ENCODE measurements at regions not wholly inside any gene's neighbourhood (a gene's known extent, or its start where the extent isn't known, plus 50 kb on each side); places are given as distances from the start of the nearest gene placed in this dataset.
A peak's percentile ranks its signal among the peaks of the same experiment; 100 is the strongest.

- no peak for DNase-seq (ENCODE audit: low read depth, low spot score)
- Histone ChIP-seq H3K9me3 (ENCODE audit: control insufficient read depth, insufficient read depth, low read length) (no peaks in the 10 kb centered on the region), H3K27me3 (ENCODE audit: control insufficient read depth, insufficient read depth, low read length) (no peaks in the 10 kb centered on the region), H3K4me1 (ENCODE audit: control insufficient read depth, insufficient read depth, low read length) (peaks cover 2% of the 10 kb centered on the region; the same call in 1 of the 2 replicates), H3K36me3 (ENCODE audit: control insufficient read depth, insufficient read depth, low read length) (no peaks in the 10 kb centered on the region), H3K27ac (ENCODE audit: low read length) (no peak overlapping the region), H3K4me3 (ENCODE audit: low read length) (no peak overlapping the region)
- no CpG with 5 or more reads among the region's 2 CpGs for WGBS (ENCODE audit: insufficient coverage, insufficient read length)
Measured at GRCh38 chr12:82174936-82175335, 183.3 kb downstream of the CCDC59 start.

GRCh38 chr12:82174383-82174782, 183.8 kb downstream of the CCDC59 start:
- Histone ChIP-seq H3K27me3 (ENCODE audit: control insufficient read depth, insufficient read depth, low read length) (no peaks in the 10 kb centered on the region), H3K4me1 (ENCODE audit: control insufficient read depth, insufficient read depth, low read length) (peaks cover 2% of the 10 kb centered on the region; the same call in 1 of the 2 replicates), H3K4me3 (ENCODE audit: low read length) (no peak overlapping the region), H3K36me3 (ENCODE audit: control insufficient read depth, insufficient read depth, low read length) (no peaks in the 10 kb centered on the region), H3K27ac (ENCODE audit: low read length) (no peak overlapping the region), H3K9me3 (ENCODE audit: control insufficient read depth, insufficient read depth, low read length) (no peaks in the 10 kb centered on the region)
- DNase-seq (ENCODE audit: low read depth, low spot score) = no peak
- no CpG with 5 or more reads among the region's 1 CpG for WGBS (ENCODE audit: insufficient coverage, insufficient read length)

DNA sequence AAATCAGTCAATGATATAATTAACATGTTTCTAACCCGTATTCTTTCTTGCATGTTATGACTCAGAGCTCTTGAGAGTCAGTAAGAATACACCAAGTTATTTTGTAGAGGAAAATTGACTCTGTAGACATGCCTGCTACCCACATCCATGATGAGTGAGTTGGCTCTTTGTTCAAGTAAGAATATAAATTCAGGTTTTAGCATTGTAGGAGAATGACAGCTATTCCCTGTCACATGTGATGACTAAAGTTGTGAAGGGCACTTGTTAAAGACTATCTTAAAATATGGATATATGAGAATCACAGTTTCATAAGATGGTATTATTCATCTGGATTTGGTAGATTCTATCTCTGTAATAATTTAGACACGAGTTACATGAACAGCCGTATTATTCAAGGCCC, 209.1 kb downstream of the CCDC59 start:
- Histone ChIP-seq H3K4me1 (ENCODE audit: control insufficient read depth, insufficient read depth, low read length) (no peaks in the 10 kb centered on the region), H3K36me3 (ENCODE audit: control insufficient read depth, insufficient read depth, low read length) (no peaks in the 10 kb centered on the region), H3K4me3 (ENCODE audit: low read length) (no peak overlapping the region), H3K27ac (ENCODE audit: low read length) (no peak overlapping the region), H3K27me3 (ENCODE audit: control insufficient read depth, insufficient read depth, low read length) (no peaks in the 10 kb centered on the region), H3K9me3 (ENCODE audit: control insufficient read depth, insufficient read depth, low read length) (no peaks in the 10 kb centered on the region)
- no peak for DNase-seq (ENCODE audit: low read depth, low spot score)
- WGBS (ENCODE audit: insufficient coverage, insufficient read length) = no CpG with 5 or more reads among the region's 3 CpGs

DNA sequence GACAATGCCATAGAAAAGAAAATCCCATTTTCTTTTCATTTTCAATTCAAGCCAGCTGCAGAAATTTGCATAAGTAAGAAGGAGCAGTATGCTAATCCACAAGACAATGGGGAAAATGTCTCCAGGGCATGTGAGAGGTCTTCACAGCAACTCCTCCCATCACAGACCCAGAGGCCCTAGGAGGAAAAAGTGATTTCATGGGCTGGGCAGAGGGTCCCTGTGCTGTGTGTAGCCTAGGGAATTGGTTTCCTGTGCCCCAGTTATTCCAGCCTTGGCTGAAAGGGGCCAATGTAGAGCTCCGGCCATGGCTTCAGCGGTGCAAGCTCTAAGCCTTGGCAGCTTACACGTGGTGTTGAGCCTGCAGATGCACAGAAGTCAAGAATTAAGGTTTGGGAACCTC, 211.4 kb downstream of the CCDC59 start:
- Histone ChIP-seq H3K4me1 (ENCODE audit: control insufficient read depth, insufficient read depth, low read length) (no peaks in the 10 kb centered on the region), H3K36me3 (ENCODE audit: control insufficient read depth, insufficient read depth, low read length) (no peaks in the 10 kb centered on the region), H3K27ac (ENCODE audit: low read length) (no peak overlapping the region), H3K4me3 (ENCODE audit: low read length) (no peak overlapping the region), H3K9me3 (ENCODE audit: control insufficient read depth, insufficient read depth, low read length) (no peaks in the 10 kb centered on the region), H3K27me3 (ENCODE audit: control insufficient read depth, insufficient read depth, low read length) (no peaks in the 10 kb centered on the region)
- WGBS (ENCODE audit: insufficient coverage, insufficient read length) = no CpG with 5 or more reads among the region's 3 CpGs
- DNase-seq (ENCODE audit: low read depth, low spot score) = peak; percentile 11

- no peak overlapping the region for H3K4me3 ChIP-seq (ENCODE audit: low read length)
- DNase-seq (ENCODE audit: low read depth, low spot score) = no peak
- WGBS (ENCODE audit: insufficient coverage, insufficient read length) = no CpG with 5 or more reads among the region's 1 CpG
- no peaks in the 10 kb centered on the region for H3K4me1 ChIP-seq (ENCODE audit: control insufficient read depth, insufficient read depth, low read length)
- H3K27me3 ChIP-seq (ENCODE audit: control insufficient read depth, insufficient read depth, low read length) = no peaks in the 10 kb centered on the region
- no peak overlapping the region for H3K27ac ChIP-seq (ENCODE audit: low read length)
- no peaks in the 10 kb centered on the region for H3K9me3 ChIP-seq (ENCODE audit: control insufficient read depth, insufficient read depth, low read length)
- H3K36me3 ChIP-seq (ENCODE audit: control insufficient read depth, insufficient read depth, low read length) = no peaks in the 10 kb centered on the region
Measured at GRCh38 chr12:82144505-82144904, 213.7 kb downstream of the CCDC59 start.

- Histone ChIP-seq H3K4me1 (ENCODE audit: control insufficient read depth, insufficient read depth, low read length) (no peaks in the 10 kb centered on the region), H3K4me3 (ENCODE audit: low read length) (no peak overlapping the region), H3K36me3 (ENCODE audit: control insufficient read depth, insufficient read depth, low read length) (no peaks in the 10 kb centered on the region), H3K27me3 (ENCODE audit: control insufficient read depth, insufficient read depth, low read length) (no peaks in the 10 kb centered on the region), H3K27ac (ENCODE audit: low read length) (no peak overlapping the region), H3K9me3 (ENCODE audit: control insufficient read depth, insufficient read depth, low read length) (no peaks in the 10 kb centered on the region)
- WGBS (ENCODE audit: insufficient coverage, insufficient read length) = no CpG with 5 or more reads among the region's 3 CpGs
- DNase-seq (ENCODE audit: low read depth, low spot score) = no peak
Measured at GRCh38 chr12:82132390-82132789, 225.8 kb downstream of the CCDC59 start.

- H3K4me1 ChIP-seq (ENCODE audit: control insufficient read depth, insufficient read depth, low read length) = no peaks in the 10 kb centered on the region
- H3K4me3 ChIP-seq (ENCODE audit: low read length) = no peak overlapping the region
- no peaks in the 10 kb centered on the region for H3K9me3 ChIP-seq (ENCODE audit: control insufficient read depth, insufficient read depth, low read length)
- no peaks in the 10 kb centered on the region for H3K27me3 ChIP-seq (ENCODE audit: control insufficient read depth, insufficient read depth, low read length)
- DNase-seq (ENCODE audit: low read depth, low spot score) = no peak
- H3K27ac ChIP-seq (ENCODE audit: low read length) = no peak overlapping the region
- no peaks in the 10 kb centered on the region for H3K36me3 ChIP-seq (ENCODE audit: control insufficient read depth, insufficient read depth, low read length)
Measured at GRCh38 chr12:82130762-82131161, 227.4 kb downstream of the CCDC59 start.

- H3K36me3 ChIP-seq (ENCODE audit: control insufficient read depth, insufficient read depth, low read length) = no peaks in the 10 kb centered on the region
- no peak for DNase-seq (ENCODE audit: low read depth, low spot score)
- no peak overlapping the region for H3K4me3 ChIP-seq (ENCODE audit: low read length)
- WGBS (ENCODE audit: insufficient coverage, insufficient read length) = no CpG with 5 or more reads among the region's 2 CpGs
- H3K9me3 ChIP-seq (ENCODE audit: control insufficient read depth, insufficient read depth, low read length) = no peaks in the 10 kb centered on the region
- H3K4me1 ChIP-seq (ENCODE audit: control insufficient read depth, insufficient read depth, low read length) = no peaks in the 10 kb centered on the region; the same call in 1 of the 2 replicates
- H3K27me3 ChIP-seq (ENCODE audit: control insufficient read depth, insufficient read depth, low read length) = no peaks in the 10 kb centered on the region
- H3K27ac ChIP-seq (ENCODE audit: low read length) = no peak overlapping the region
Measured at GRCh38 chr12:82124711-82125380, 233.3 kb downstream of the CCDC59 start.

GRCh38 chr12:82121545-82121944, 236.6 kb downstream of the CCDC59 start:
- Histone ChIP-seq H3K27ac (ENCODE audit: low read length) (no peak overlapping the region), H3K9me3 (ENCODE audit: control insufficient read depth, insufficient read depth, low read length) (no peaks in the 10 kb centered on the region), H3K4me3 (ENCODE audit: low read length) (no peak overlapping the region), H3K36me3 (ENCODE audit: control insufficient read depth, insufficient read depth, low read length) (no peaks in the 10 kb centered on the region), H3K4me1 (ENCODE audit: control insufficient read depth, insufficient read depth, low read length) (no peaks in the 10 kb centered on the region; the same call in 1 of the 2 replicates), H3K27me3 (ENCODE audit: control insufficient read depth, insufficient read depth, low read length) (no peaks in the 10 kb centered on the region)
- no peak for DNase-seq (ENCODE audit: low read depth, low spot score)

- DNase-seq (ENCODE audit: low read depth, low spot score) = no peak
- H3K4me1 ChIP-seq (ENCODE audit: control insufficient read depth, insufficient read depth, low read length) = no peaks in the 10 kb centered on the region; the same call in 1 of the 2 replicates
- no CpG with 5 or more reads among the region's 4 CpGs for WGBS (ENCODE audit: insufficient coverage, insufficient read length)
Measured at GRCh38 chr12:82120901-82121300, 237.3 kb downstream of the CCDC59 start.

DNA sequence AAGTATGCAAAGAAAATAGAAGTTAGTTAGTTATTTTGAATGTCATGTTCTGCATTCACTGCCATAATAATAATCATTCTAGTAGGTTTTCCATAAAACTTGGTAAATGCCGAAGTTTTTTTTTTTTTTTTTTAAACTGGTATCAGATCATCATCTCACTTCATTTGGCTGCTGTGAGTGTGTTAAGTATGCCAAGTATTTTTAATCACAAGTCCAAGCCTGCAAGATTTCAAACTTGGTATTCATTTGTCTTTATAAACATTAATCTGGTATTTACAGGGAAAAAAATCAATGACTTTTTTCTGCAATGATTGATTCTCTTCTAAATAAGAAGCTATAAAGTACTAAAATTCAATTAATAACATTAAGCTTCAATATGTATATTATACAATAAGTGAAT, 248.9 kb downstream of the CCDC59 start:
- Histone ChIP-seq H3K4me3 (ENCODE audit: low read length) (no peak overlapping the region), H3K27ac (ENCODE audit: low read length) (no peak overlapping the region), H3K27me3 (ENCODE audit: control insufficient read depth, insufficient read depth, low read length) (no peaks in the 10 kb centered on the region), H3K4me1 (ENCODE audit: control insufficient read depth, insufficient read depth, low read length) (no peaks in the 10 kb centered on the region), H3K9me3 (ENCODE audit: control insufficient read depth, insufficient read depth, low read length) (no peaks in the 10 kb centered on the region), H3K36me3 (ENCODE audit: control insufficient read depth, insufficient read depth, low read length) (no peaks in the 10 kb centered on the region)
- no peak for DNase-seq (ENCODE audit: low read depth, low spot score)
- WGBS (ENCODE audit: insufficient coverage, insufficient read length) = no CpG with 5 or more reads among the region's 1 CpG

More at GRCh38 chr12:82120901-82121300, 237.3 kb downstream of the CCDC59 start:
- H3K4me3 ChIP-seq (ENCODE audit: low read length) = no peak overlapping the region
- no peak overlapping the region for H3K27ac ChIP-seq (ENCODE audit: low read length)
- H3K9me3 ChIP-seq (ENCODE audit: control insufficient read depth, insufficient read depth, low read length) = no peaks in the 10 kb centered on the region
- H3K36me3 ChIP-seq (ENCODE audit: control insufficient read depth, insufficient read depth, low read length) = no peaks in the 10 kb centered on the region
- H3K27me3 ChIP-seq (ENCODE audit: control insufficient read depth, insufficient read depth, low read length) = no peaks in the 10 kb centered on the region

Measured in iPS DF 6.9 (cell line).